ENCODE measurements at regions not wholly inside any gene's neighbourhood (a gene's known extent, or its start where the extent isn't known, plus 50 kb on each side); places are given as distances from the start of the nearest gene placed in this dataset.

DNA sequence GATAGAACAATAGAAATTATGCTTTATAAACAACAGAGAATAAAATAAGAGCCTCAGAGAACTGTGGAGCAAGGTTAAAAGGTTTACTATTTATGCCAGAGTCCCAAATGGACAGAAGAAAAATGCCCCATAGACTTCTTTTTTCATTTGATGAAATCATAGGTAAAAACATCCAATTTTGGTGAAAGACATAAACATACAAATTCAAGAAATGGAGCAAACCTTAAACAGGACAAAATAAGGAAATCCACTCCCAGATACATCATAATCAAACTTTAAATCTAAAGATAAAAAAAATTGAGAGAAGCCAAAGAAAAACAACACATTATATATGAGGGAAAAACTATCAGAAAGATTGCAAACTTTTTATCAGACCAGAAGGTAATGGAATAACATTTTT, 182.8 kb downstream of the GADD45G start:
- H3K9ac ChIP-seq (ENCODE audit: low read length), result no peak overlapping the region
- TF ChIP-seq, protein P1, sequence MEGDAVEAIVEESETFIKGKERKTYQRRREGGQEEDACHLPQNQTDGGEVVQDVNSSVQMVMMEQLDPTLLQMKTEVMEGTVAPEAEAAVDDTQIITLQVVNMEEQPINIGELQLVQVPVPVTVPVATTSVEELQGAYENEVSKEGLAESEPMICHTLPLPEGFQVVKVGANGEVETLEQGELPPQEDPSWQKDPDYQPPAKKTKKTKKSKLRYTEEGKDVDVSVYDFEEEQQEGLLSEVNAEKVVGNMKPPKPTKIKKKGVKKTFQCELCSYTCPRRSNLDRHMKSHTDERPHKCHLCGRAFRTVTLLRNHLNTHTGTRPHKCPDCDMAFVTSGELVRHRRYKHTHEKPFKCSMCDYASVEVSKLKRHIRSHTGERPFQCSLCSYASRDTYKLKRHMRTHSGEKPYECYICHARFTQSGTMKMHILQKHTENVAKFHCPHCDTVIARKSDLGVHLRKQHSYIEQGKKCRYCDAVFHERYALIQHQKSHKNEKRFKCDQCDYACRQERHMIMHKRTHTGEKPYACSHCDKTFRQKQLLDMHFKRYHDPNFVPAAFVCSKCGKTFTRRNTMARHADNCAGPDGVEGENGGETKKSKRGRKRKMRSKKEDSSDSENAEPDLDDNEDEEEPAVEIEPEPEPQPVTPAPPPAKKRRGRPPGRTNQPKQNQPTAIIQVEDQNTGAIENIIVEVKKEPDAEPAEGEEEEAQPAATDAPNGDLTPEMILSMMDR (IDR thresholded peaks at IDR 0.05; ENCODE audit: low read length), result no peak
- TF ChIP-seq EZH2 (IDR thresholded peaks at IDR 0.05; ENCODE audit: borderline replicate concordance, low read length), result no peak
- no peaks in the 10 kb centered on the region for H3K36me3 ChIP-seq (ENCODE audit: insufficient read depth, low read length)
- H3K4me2 ChIP-seq (ENCODE audit: low read length), result no peak overlapping the region
- no peaks in the 10 kb centered on the region for H3K4me1 ChIP-seq (ENCODE audit: insufficient read depth, low read length, severe bottlenecking)
- no peak overlapping the region for H3K4me3 ChIP-seq (ENCODE audit: low read depth, low read length, poor library complexity, severe bottlenecking)
- H3K79me2 ChIP-seq (ENCODE audit: insufficient read depth, low read length), result no peaks in the 10 kb centered on the region
- no peaks in the 10 kb centered on the region for H4K20me1 ChIP-seq (ENCODE audit: insufficient read depth, low read length)
- H3F3A ChIP-seq (ENCODE audit: insufficient read depth, low read length), result no peaks in the 10 kb centered on the region
- no peak overlapping the region for H2AFZ ChIP-seq (ENCODE audit: low read length)
- H3K9me2 ChIP-seq (ENCODE audit: low read depth, low read length), result no peaks in the 10 kb centered on the region
- no peak overlapping the region for H3K27ac ChIP-seq (ENCODE audit: low read depth, low read length, poor library complexity, severe bottlenecking)
- H3K27me3 ChIP-seq (ENCODE audit: insufficient read depth, low read length), result no peaks in the 10 kb centered on the region
- no peaks in the 10 kb centered on the region for H3K9me3 ChIP-seq (ENCODE audit: low read length)

DNA sequence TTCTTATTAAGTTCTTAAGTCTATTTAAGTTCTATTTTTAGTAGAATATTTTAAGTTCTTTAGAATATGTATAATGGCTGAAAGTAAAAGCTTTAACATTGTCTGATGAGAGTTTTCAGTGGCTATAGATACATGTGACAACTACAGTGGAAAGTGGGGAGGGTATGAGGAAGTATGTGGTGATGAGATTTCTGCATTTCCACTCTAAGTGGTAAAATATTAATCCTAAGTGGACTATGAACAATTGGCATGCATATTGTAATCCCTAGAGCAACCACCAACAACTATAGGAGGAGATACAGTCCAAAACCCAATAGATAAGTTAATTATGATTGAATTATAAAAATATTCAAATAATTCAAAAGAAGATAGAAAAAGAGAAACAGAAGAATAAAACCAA, 183.6 kb downstream of the GADD45G start:
- no peak overlapping the region for H3K9ac ChIP-seq (ENCODE audit: low read length)
- no peaks in the 10 kb centered on the region for H3K4me1 ChIP-seq (ENCODE audit: insufficient read depth, low read length, severe bottlenecking)
- H3K9me3 ChIP-seq (ENCODE audit: low read length), result no peaks in the 10 kb centered on the region
- H3K79me2 ChIP-seq (ENCODE audit: insufficient read depth, low read length), result no peaks in the 10 kb centered on the region
- no peaks in the 10 kb centered on the region for H3K9me2 ChIP-seq (ENCODE audit: low read depth, low read length)
- no peak overlapping the region for H3K4me3 ChIP-seq (ENCODE audit: low read depth, low read length, poor library complexity, severe bottlenecking)
- H3F3A ChIP-seq (ENCODE audit: insufficient read depth, low read length), result no peaks in the 10 kb centered on the region
- no peak overlapping the region for H3K27ac ChIP-seq (ENCODE audit: low read depth, low read length, poor library complexity, severe bottlenecking)
- H3K4me2 ChIP-seq (ENCODE audit: low read length), result no peak overlapping the region
- no peak overlapping the region for H2AFZ ChIP-seq (ENCODE audit: low read length)
- TF ChIP-seq, protein P1 (IDR thresholded peaks at IDR 0.05; ENCODE audit: low read length), result no peak
- no peak for TF ChIP-seq EZH2 (IDR thresholded peaks at IDR 0.05; ENCODE audit: borderline replicate concordance, low read length)
- H3K36me3 ChIP-seq (ENCODE audit: insufficient read depth, low read length), result no peaks in the 10 kb centered on the region
- no peaks in the 10 kb centered on the region for H4K20me1 ChIP-seq (ENCODE audit: insufficient read depth, low read length)
- H3K27me3 ChIP-seq (ENCODE audit: insufficient read depth, low read length), result no peaks in the 10 kb centered on the region

DNA sequence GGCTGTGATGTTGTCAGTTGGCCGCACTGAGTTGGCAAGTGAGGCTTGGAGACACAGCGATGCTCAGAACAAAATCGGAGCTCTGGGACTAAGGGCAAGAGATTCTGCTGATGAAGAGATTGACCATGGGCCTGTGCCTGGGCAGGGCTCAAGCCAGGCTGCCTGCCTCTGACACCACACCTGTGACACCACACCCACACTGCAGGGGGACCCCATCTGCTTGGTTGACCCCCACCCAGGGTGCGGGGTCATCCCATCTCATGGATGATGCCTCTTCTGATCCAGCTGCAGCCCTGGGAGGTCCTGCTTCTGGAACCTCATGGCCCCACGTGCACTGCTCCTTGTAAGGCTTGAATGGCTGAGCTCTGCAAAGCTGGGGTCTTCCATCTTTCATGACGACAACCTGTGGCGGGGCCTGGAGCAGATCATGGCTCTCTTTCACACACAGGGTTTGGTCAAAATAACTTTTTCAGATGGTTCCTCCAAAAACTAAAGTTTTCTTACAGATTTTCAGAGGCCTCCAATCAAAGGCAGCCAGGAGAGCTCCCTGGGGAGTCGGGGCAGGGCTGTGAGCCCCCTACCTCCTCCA, 185.2 kb downstream of the GADD45G start:
- H3K27ac ChIP-seq (ENCODE audit: low read depth, low read length, poor library complexity, severe bottlenecking), result no peak overlapping the region
- H3F3A ChIP-seq (ENCODE audit: insufficient read depth, low read length), result no peaks in the 10 kb centered on the region
- no peaks in the 10 kb centered on the region for H3K4me1 ChIP-seq (ENCODE audit: insufficient read depth, low read length, severe bottlenecking)
- no peak overlapping the region for H3K4me3 ChIP-seq (ENCODE audit: low read depth, low read length, poor library complexity, severe bottlenecking)
- TF ChIP-seq, protein P1 (IDR thresholded peaks at IDR 0.05; ENCODE audit: low read length), result no peak
- TF ChIP-seq EZH2 (IDR thresholded peaks at IDR 0.05; ENCODE audit: borderline replicate concordance, low read length), result no peak
- no peaks in the 10 kb centered on the region for H3K36me3 ChIP-seq (ENCODE audit: insufficient read depth, low read length)
- no peaks in the 10 kb centered on the region for H4K20me1 ChIP-seq (ENCODE audit: insufficient read depth, low read length)
- H3K9me3 ChIP-seq (ENCODE audit: low read length), result no peaks in the 10 kb centered on the region
- no peaks in the 10 kb centered on the region for H3K27me3 ChIP-seq (ENCODE audit: insufficient read depth, low read length)
- no peaks in the 10 kb centered on the region for H3K79me2 ChIP-seq (ENCODE audit: insufficient read depth, low read length)
- H3K4me2 ChIP-seq (ENCODE audit: low read length), result no peak overlapping the region
- H2AFZ ChIP-seq (ENCODE audit: low read length), result no peak overlapping the region
- no peaks in the 10 kb centered on the region for H3K9me2 ChIP-seq (ENCODE audit: low read depth, low read length)
- H3K9ac ChIP-seq (ENCODE audit: low read length), result no peak overlapping the region

All from OCI-LY1 (cell line).